Activated CD4-positive, alpha-beta memory T cell treated with anti-CD3 and anti-CD28 coated beads for 36 hours (primary cell): ENCODE measurements at regions not wholly inside any gene's neighbourhood (a gene's known extent, or its start where the extent isn't known, plus 50 kb on each side); places are given as distances from the start of the nearest gene placed in this dataset.
"Not testable (repeated sequence)": the region's sequence is repeated elsewhere in the genome, so short reads cannot be mapped to it uniquely, and the experiment has no call there.

Experiments
- CTCF ChIA-PET: fragments of 350-600 bp; sonication (Branson Sonifier 250); formaldehyde crosslinking; loops from one replicate; lab custom pipeline; 2021; ENCODE audit warnings: antibody characterized with exemption, inconsistent platforms; lab: Charles Lee
- POLR2A ChIA-PET: fragments of 350-600 bp; sonication (Branson Sonifier 250); formaldehyde crosslinking; loops from one replicate; lab custom pipeline; 2021; ENCODE audit warnings: antibody characterized with exemption; lab: Charles Lee
- DNase-seq: peaks from one replicate; pipeline ENCODE4 v3.0.0-alpha.2; 2020
- H3K27ac Mint-ChIP-seq: one replicate; pipeline ENCODE4 v1.8.0; 2021; ENCODE audit warnings: mixed read lengths
- H3K27me3 Mint-ChIP-seq: one replicate; pipeline ENCODE4 v1.8.0; 2021; ENCODE audit warnings: mixed read lengths
- H3K36me3 Mint-ChIP-seq: one replicate; pipeline ENCODE4 v1.8.0; 2021; ENCODE audit warnings: mixed read lengths
- H3K4me1 Mint-ChIP-seq: one replicate; pipeline ENCODE4 v1.8.0; 2021; ENCODE audit warnings: low read depth, mixed read lengths
- H3K4me3 Mint-ChIP-seq: one replicate; pipeline ENCODE4 v1.8.0; 2021; ENCODE audit warnings: mild to moderate bottlenecking, mixed read lengths
- H3K9me3 Mint-ChIP-seq: one replicate; pipeline ENCODE4 v1.8.0; 2021; ENCODE audit warnings: mixed read lengths
- intact Hi-C: fragments of 100-400 bp; cut with micrococcal nuclease; formaldehyde crosslinking; loops from one replicate; pipeline ENCODE4 v1.15.1; 2023

GRCh38 chr1:96545935-96546656 is 175.5 kb upstream of the PTBP2 start:
- DNase-seq: no peak
- Mint-ChIP-seq H3K36me3 (no peaks in the 10 kb centered on the region), H3K4me3 (no peak overlapping the region), H3K27ac (no peak overlapping the region), H3K27me3 (no peaks in the 10 kb centered on the region), H3K4me1 (no peaks in the 10 kb centered on the region), H3K9me3 (no peaks in the 10 kb centered on the region)
- intact Hi-C loops: no loop called here
- POLR2A ChIA-PET: no interaction called here
- CTCF ChIA-PET: interaction anchor here (1.2 kb wide), 1 partner anchor 50 kb away, joined by 4 read pairs; no protein-coding TSS in a partner anchor

GRCh38 chr1:96550061-96550460 is 171.5 kb upstream of the PTBP2 start:
- CTCF ChIA-PET: no interaction called here

GRCh38 chr1:96552451-96552850 is 169.1 kb upstream of the PTBP2 start:
- no peak for DNase-seq
- Mint-ChIP-seq H3K4me3 (no peak overlapping the region), H3K4me1 (no peaks in the 10 kb centered on the region), H3K9me3 (no peaks in the 10 kb centered on the region), H3K27me3 (no peaks in the 10 kb centered on the region), H3K27ac (no peak overlapping the region), H3K36me3 (no peaks in the 10 kb centered on the region)
- CTCF ChIA-PET: no interaction called here
- POLR2A ChIA-PET: no interaction called here
- intact Hi-C loops: no loop called here

More at GRCh38 chr1:96550061-96550460, 171.5 kb upstream of the PTBP2 start:
- Mint-ChIP-seq H3K36me3 (no peaks in the 10 kb centered on the region), H3K9me3 (no peaks in the 10 kb centered on the region), H3K27me3 (no peaks in the 10 kb centered on the region), H3K27ac (no peak overlapping the region), H3K4me1 (no peaks in the 10 kb centered on the region), H3K4me3 (no peak overlapping the region)
- no peak for DNase-seq
- intact Hi-C loops: no loop called here
- POLR2A ChIA-PET: no interaction called here

GRCh38 chr1:96553811-96554210 is 167.8 kb upstream of the PTBP2 start:
- ChIA-PET POLR2A (no interaction called here), CTCF (interaction anchor here (0.8 kb wide), 1 partner anchor 20 kb away, joined by 3 read pairs; no protein-coding TSS in a partner anchor)
- no peaks in the 10 kb centered on the region for H3K27me3 Mint-ChIP-seq
- H3K4me1 Mint-ChIP-seq: no peaks in the 10 kb centered on the region
- no peak for DNase-seq
- intact Hi-C loops: no loop called here
- no peaks in the 10 kb centered on the region for H3K9me3 Mint-ChIP-seq
- H3K27ac Mint-ChIP-seq: no peak overlapping the region
- H3K4me3 Mint-ChIP-seq: no peak overlapping the region
- H3K36me3 Mint-ChIP-seq: no peaks in the 10 kb centered on the region

DNA sequence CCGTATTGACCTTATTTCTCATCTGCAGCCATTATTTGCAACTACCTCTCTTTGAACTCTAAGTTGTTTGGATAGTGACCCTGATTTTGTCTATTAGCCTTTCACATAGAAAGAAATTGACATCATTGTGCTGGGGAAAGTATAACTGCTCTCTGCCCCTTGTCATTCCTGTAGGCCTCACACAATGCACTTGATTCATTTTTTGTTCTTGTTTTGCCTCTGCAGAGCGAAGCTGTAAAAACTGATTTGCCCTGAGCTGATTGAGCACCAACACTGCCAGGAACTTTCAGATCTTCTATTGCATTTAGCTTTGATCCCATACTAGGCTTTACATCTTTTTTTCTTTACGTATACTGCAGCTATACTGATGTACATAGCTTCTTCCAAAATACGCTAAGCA is 167.2 kb upstream of the PTBP2 start:
- ChIA-PET POLR2A (no interaction called here), CTCF (interaction anchor here (0.8 kb wide), 1 partner anchor 21 kb away, joined by 3 read pairs; no protein-coding TSS in a partner anchor)
- intact Hi-C loops: no loop called here
- Mint-ChIP-seq H3K4me1 (no peaks in the 10 kb centered on the region), H3K27me3 (no peaks in the 10 kb centered on the region), H3K9me3 (no peaks in the 10 kb centered on the region), H3K36me3 (no peaks in the 10 kb centered on the region), H3K4me3 (no peak overlapping the region), H3K27ac (no peak overlapping the region)
- no peak for DNase-seq

GRCh38 chr1:96557336-96557735 is 164.2 kb upstream of the PTBP2 start:
- Mint-ChIP-seq H3K36me3 (no peaks in the 10 kb centered on the region), H3K27me3 (peaks cover 4% of the 10 kb centered on the region), H3K27ac (no peak overlapping the region), H3K4me1 (no peaks in the 10 kb centered on the region), H3K4me3 (no peak overlapping the region), H3K9me3 (no peaks in the 10 kb centered on the region)
- ChIA-PET POLR2A (no interaction called here), CTCF (no interaction called here)
- intact Hi-C loops: no loop called here
- DNase-seq: no peak

- intact Hi-C loops: no loop called here
- Mint-ChIP-seq H3K27me3 (peaks cover 4% of the 10 kb centered on the region), H3K4me3 (no peak overlapping the region), H3K27ac (no peak overlapping the region), H3K4me1 (no peaks in the 10 kb centered on the region), H3K36me3 (no peaks in the 10 kb centered on the region), H3K9me3 (no peaks in the 10 kb centered on the region)
- CTCF ChIA-PET: no interaction called here
- no peak for DNase-seq
- POLR2A ChIA-PET: no interaction called here
Measured at GRCh38 chr1:96558635-96559034, 162.9 kb upstream of the PTBP2 start.

GRCh38 chr1:96559181-96559580 is 162.4 kb upstream of the PTBP2 start:
- Mint-ChIP-seq H3K36me3 (no peaks in the 10 kb centered on the region), H3K4me1 (no peaks in the 10 kb centered on the region), H3K27ac (no peak overlapping the region), H3K9me3 (no peaks in the 10 kb centered on the region), H3K27me3 (peaks cover 5% of the 10 kb centered on the region), H3K4me3 (no peak overlapping the region)
- CTCF ChIA-PET: no interaction called here
- no peak for DNase-seq
- POLR2A ChIA-PET: no interaction called here
- intact Hi-C loops: no loop called here

GRCh38 chr1:96559707-96560596 is 161.6 kb upstream of the PTBP2 start:
- no peaks in the 10 kb centered on the region for H3K4me1 Mint-ChIP-seq
- intact Hi-C loops: no loop called here
- CTCF ChIA-PET: no interaction called here

DNA sequence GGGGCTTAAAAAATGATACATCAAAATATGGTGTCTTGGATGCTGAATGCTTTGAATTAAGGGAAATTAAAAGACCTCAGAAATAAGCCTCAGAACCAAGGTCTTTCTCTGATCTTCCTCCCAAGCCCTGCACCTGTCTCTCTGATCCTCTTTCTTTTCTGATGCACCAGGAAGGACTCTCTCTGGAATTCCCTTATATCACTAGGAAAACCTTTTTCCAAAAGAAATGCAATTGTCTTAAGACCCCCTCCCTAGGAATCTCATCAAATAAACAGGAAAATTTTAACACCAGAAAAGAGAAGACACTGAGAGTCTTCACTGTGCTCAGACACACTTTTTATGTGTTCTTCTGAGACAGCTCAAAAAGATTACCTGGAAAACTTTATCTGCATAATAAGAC is 159.5 kb upstream of the PTBP2 start:
- intact Hi-C loops: no loop called here

More at GRCh38 chr1:96559707-96560596, 161.6 kb upstream of the PTBP2 start:
- no peaks in the 10 kb centered on the region for H3K36me3 Mint-ChIP-seq
- no peaks in the 10 kb centered on the region for H3K9me3 Mint-ChIP-seq
- no peak for DNase-seq
- POLR2A ChIA-PET: no interaction called here
- no peak overlapping the region for H3K27ac Mint-ChIP-seq
- peaks cover 5% of the 10 kb centered on the region for H3K27me3 Mint-ChIP-seq
- H3K4me3 Mint-ChIP-seq: no peak overlapping the region

DNA sequence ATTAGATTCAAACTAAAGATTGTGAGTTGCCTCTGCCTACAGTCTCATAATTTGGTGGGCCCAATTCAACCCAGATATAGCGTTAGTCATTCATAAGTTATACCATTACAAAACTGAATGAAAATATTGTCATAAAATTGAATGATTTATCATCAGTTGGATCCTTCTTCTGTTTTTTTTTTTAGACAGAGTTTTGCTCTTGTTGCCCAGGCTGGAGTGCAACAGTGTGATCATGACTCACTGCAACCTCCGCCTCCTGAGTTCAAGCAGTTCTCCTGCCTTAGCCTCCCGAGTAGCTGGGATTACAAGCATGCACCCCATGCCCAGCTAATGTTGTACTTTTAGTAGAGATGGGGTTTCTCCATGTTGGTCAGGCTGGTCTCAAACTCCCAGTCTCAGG is 157.2 kb upstream of the PTBP2 start:
- H3K4me3 Mint-ChIP-seq, H3K9me3 Mint-ChIP-seq, DNase-seq, H3K4me1 Mint-ChIP-seq, POLR2A ChIA-PET, H3K27ac Mint-ChIP-seq, H3K36me3 Mint-ChIP-seq, H3K27me3 Mint-ChIP-seq, CTCF ChIA-PET, intact Hi-C loops: not testable (repeated sequence)

More for the DNA sequence above, 159.5 kb upstream of the PTBP2 start:
- POLR2A ChIA-PET: no interaction called here
- Mint-ChIP-seq H3K9me3 (no peaks in the 10 kb centered on the region), H3K4me3 (no peak overlapping the region), H3K27me3 (peaks cover 5% of the 10 kb centered on the region), H3K4me1 (no peaks in the 10 kb centered on the region), H3K36me3 (no peaks in the 10 kb centered on the region), H3K27ac (no peak overlapping the region)
- no peak for DNase-seq
- CTCF ChIA-PET: no interaction called here

DNA sequence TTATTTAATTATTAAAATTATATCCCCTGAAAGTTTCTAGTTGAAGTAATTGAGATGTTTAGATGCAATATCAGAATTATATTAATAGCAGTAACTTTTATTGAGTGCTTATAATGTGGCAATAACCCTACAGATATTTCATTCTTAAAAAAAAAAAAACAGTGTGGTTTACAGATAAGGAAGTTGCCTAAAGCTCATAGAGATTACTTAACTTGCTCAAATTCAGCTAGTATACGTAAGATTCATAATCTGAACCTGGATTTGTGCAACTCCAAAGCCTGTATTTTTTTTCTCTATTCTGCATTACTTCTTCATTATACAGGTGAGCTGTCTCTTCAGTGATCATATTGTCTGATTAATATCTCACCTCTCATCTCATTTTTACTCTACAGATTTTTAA is 156.0 kb upstream of the PTBP2 start:
- intact Hi-C loops: no loop called here
- no peaks in the 10 kb centered on the region for H3K9me3 Mint-ChIP-seq
- CTCF ChIA-PET: no interaction called here
- H3K27me3 Mint-ChIP-seq: peaks cover 8% of the 10 kb centered on the region
- no peak overlapping the region for H3K4me3 Mint-ChIP-seq
- no peak overlapping the region for H3K27ac Mint-ChIP-seq
- H3K4me1 Mint-ChIP-seq: no peaks in the 10 kb centered on the region
- POLR2A ChIA-PET: no interaction called here
- H3K36me3 Mint-ChIP-seq: no peaks in the 10 kb centered on the region
- DNase-seq: no peak
